GM20000 (cell line): ENCODE measurements at regions not wholly inside any gene's neighbourhood (a gene's known extent, or its start where the extent isn't known, plus 50 kb on each side); places are given as distances from the start of the nearest gene placed in this dataset.

ENCODE experiments used
- DNase-seq: peaks from one replicate; pipeline ENCODE4 v3.0.0; 2012; ENCODE audit warnings: low spot score
- CTCF ChIP-seq: IDR thresholded peaks from 2 replicates; pipeline ENCODE4 v1.5.1; 2012; ENCODE audit warnings: mild to moderate bottlenecking, control low read depth; ENCODE audit errors: extremely low read depth, missing control alignments

- no peak for TF ChIP-seq CTCF
Observed at GRCh38 chr2:220544049-220544448, 916.6 kb downstream of the SLC4A3 start.

GRCh38 chr2:220550995-220551700 lies 923.7 kb downstream of the SLC4A3 start:
- DNase-seq, result no peak
- no peak for TF ChIP-seq CTCF

More at GRCh38 chr2:220544049-220544448, 916.6 kb downstream of the SLC4A3 start:
- DNase-seq, result no peak

- DNase-seq, result no peak
- no peak for TF ChIP-seq CTCF
Observed at GRCh38 chr2:220552790-220553535, 925.5 kb downstream of the SLC4A3 start.

- DNase-seq, result no peak
- TF ChIP-seq CTCF, result no peak
Observed at GRCh38 chr2:220555961-220556630, 928.7 kb downstream of the SLC4A3 start.

GRCh38 chr2:220556658-220557057 lies 929.2 kb downstream of the SLC4A3 start:
- no peak for TF ChIP-seq CTCF
- DNase-seq, result no peak

GRCh38 chr2:220560192-220560591 lies 932.8 kb downstream of the SLC4A3 start:
- no peak for TF ChIP-seq CTCF
- no peak for DNase-seq

- DNase-seq, result no peak
- no peak for TF ChIP-seq CTCF
Observed at GRCh38 chr2:220562375-220563140, 935.1 kb downstream of the SLC4A3 start.
